Stimulated activated CD4-positive, alpha-beta T cell treated with anti-CD3 and anti-CD28 coated beads, Interleukin-15, amount 100 ng/mL, for 24 hours (primary cell): ENCODE measurements at regions not wholly inside any gene's neighbourhood (a gene's known extent, or its start where the extent isn't known, plus 50 kb on each side); places are given as distances from the start of the nearest gene placed in this dataset.
"Not testable (repeated sequence)": the region's sequence is repeated elsewhere in the genome, so short reads cannot be mapped to it uniquely, and the experiment has no call there.

Source experiments
- DNase-seq: peaks from one replicate; pipeline ENCODE4 v3.0.0-alpha.2; 2020

- DNase-seq, result not testable (repeated sequence)
Measured at GRCh38 chr10:76815505-76815904, 822.1 kb downstream of the KCNMA1 start.

- DNase-seq, result no peak
Measured at GRCh38 chr10:76811430-76811829, 826.2 kb downstream of the KCNMA1 start.

GRCh38 chr10:76788452-76788811 lies 849.2 kb downstream of the KCNMA1 start:
- DNase-seq, result no peak

GRCh38 chr10:76787746-76788451 lies 849.7 kb downstream of the KCNMA1 start:
- no peak for DNase-seq

GRCh38 chr10:76786504-76787072 lies 851.0 kb downstream of the KCNMA1 start:
- no peak for DNase-seq

GRCh38 chr10:76784076-76784475 lies 853.5 kb downstream of the KCNMA1 start:
- no peak for DNase-seq

GRCh38 chr10:76779796-76780301 lies 857.8 kb downstream of the KCNMA1 start:
- no peak for DNase-seq

GRCh38 chr10:76778914-76779795 lies 858.5 kb downstream of the KCNMA1 start:
- no peak for DNase-seq

GRCh38 chr10:76774987-76775603 lies 862.5 kb downstream of the KCNMA1 start:
- no peak for DNase-seq

- DNase-seq, result no peak
Measured at GRCh38 chr10:76769582-76769981, 868.0 kb downstream of the KCNMA1 start.

GRCh38 chr10:76769161-76769560 lies 868.4 kb downstream of the KCNMA1 start:
- DNase-seq, result no peak

- no peak for DNase-seq
Measured at GRCh38 chr10:76766682-76767081, 870.9 kb downstream of the KCNMA1 start.

GRCh38 chr10:76764921-76765320 lies 872.7 kb downstream of the KCNMA1 start:
- DNase-seq, result not testable (repeated sequence)

- no peak for DNase-seq
Measured at GRCh38 chr10:76764177-76764576, 873.4 kb downstream of the KCNMA1 start.

- DNase-seq, result no peak
Measured at GRCh38 chr10:76763376-76763775, 874.2 kb downstream of the KCNMA1 start.

GRCh38 chr10:76759681-76760080 lies 877.9 kb downstream of the KCNMA1 start:
- no peak for DNase-seq

- no peak for DNase-seq
Measured at GRCh38 chr10:76743169-76743568, 894.4 kb downstream of the KCNMA1 start.

- DNase-seq, result no peak
Measured at GRCh38 chr10:76740514-76740913, 897.1 kb downstream of the KCNMA1 start.

- no peak for DNase-seq
Measured at GRCh38 chr10:76738991-76739390, 898.6 kb downstream of the KCNMA1 start.

- DNase-seq, result no peak
Measured at GRCh38 chr10:76736815-76737618, 900.6 kb downstream of the KCNMA1 start.

- DNase-seq, result no peak
Measured at GRCh38 chr10:76736392-76736791, 901.2 kb downstream of the KCNMA1 start.

- DNase-seq, result no peak
Measured at GRCh38 chr10:76735866-76736265, 901.7 kb downstream of the KCNMA1 start.
